ENCODE measurements at regions not wholly inside any gene's neighbourhood (a gene's known extent, or its start where the extent isn't known, plus 50 kb on each side); places are given as distances from the start of the nearest gene placed in this dataset.
"Not testable (repeated sequence)": the region's sequence is repeated elsewhere in the genome, so short reads cannot be mapped to it uniquely, and the experiment has no call there.

GRCh38 chr12:89151536-89151935 is 200.8 kb downstream of the DUSP6 start:
- DNase-seq = no peak

GRCh38 chr12:89150789-89151188 is 201.5 kb downstream of the DUSP6 start:
- not testable (repeated sequence) for DNase-seq

GRCh38 chr12:89140602-89141238 is 211.6 kb downstream of the DUSP6 start:
- no peak for DNase-seq

GRCh38 chr12:89140141-89140540 is 212.2 kb downstream of the DUSP6 start:
- no peak for DNase-seq

GRCh38 chr12:89139390-89139789 is 212.9 kb downstream of the DUSP6 start:
- DNase-seq = no peak

GRCh38 chr12:89138048-89138852 is 214.1 kb downstream of the DUSP6 start:
- no peak for DNase-seq

- DNase-seq = no peak
Observed at GRCh38 chr12:89135976-89136634, 216.2 kb downstream of the DUSP6 start.

GRCh38 chr12:89134213-89134770 is 218.0 kb downstream of the DUSP6 start:
- no peak for DNase-seq

- no peak for DNase-seq
Observed at GRCh38 chr12:89129167-89129870, 223.0 kb downstream of the DUSP6 start.

GRCh38 chr12:89126712-89127111 is 225.6 kb downstream of the DUSP6 start:
- no peak for DNase-seq

GRCh38 chr12:89122852-89123251 is 229.4 kb downstream of the DUSP6 start:
- no peak for DNase-seq

GRCh38 chr12:89117448-89118034 is 234.8 kb downstream of the DUSP6 start:
- peak; percentile 76 for DNase-seq

- DNase-seq = no peak
Observed at GRCh38 chr12:89111964-89112363, 240.3 kb downstream of the DUSP6 start.

- DNase-seq = no peak
Observed at GRCh38 chr12:89108265-89108664, 244.0 kb downstream of the DUSP6 start.

- no peak for DNase-seq
Observed at GRCh38 chr12:89106950-89107349, 245.4 kb downstream of the DUSP6 start.

- no peak for DNase-seq
Observed at GRCh38 chr12:89105243-89105642, 247.1 kb downstream of the DUSP6 start.

GRCh38 chr12:89103831-89104230 is 248.5 kb downstream of the DUSP6 start:
- no peak for DNase-seq

- DNase-seq = no peak
Observed at GRCh38 chr12:89101440-89101839, 250.9 kb downstream of the DUSP6 start.

GRCh38 chr12:89098441-89099112 is 253.7 kb downstream of the DUSP6 start:
- peak; percentile 83 for DNase-seq

- DNase-seq = no peak
Observed at GRCh38 chr12:89092297-89092696, 260.0 kb downstream of the DUSP6 start.

GRCh38 chr12:89091293-89091841 is 260.9 kb downstream of the DUSP6 start:
- no peak for DNase-seq

GRCh38 chr12:89089264-89089663 is 263.0 kb downstream of the DUSP6 start:
- DNase-seq = no peak
